Erythroblast (primary cell): ENCODE measurements at regions not wholly inside any gene's neighbourhood (a gene's known extent, or its start where the extent isn't known, plus 50 kb on each side); places are given as distances from the start of the nearest gene placed in this dataset.

Source experiments
- GATA1 ChIP-seq: IDR thresholded peaks from 2 replicates; pipeline ENCODE4 v1.6.1; 2011; ENCODE audit warnings: low read depth, mild to moderate bottlenecking, control low read depth, low read length, moderate library complexity
- POLR2A ChIP-seq: IDR thresholded peaks from 2 replicates; pipeline ENCODE4 v1.6.1; 2011; ENCODE audit warnings: mild to moderate bottlenecking, low read length

- TF ChIP-seq POLR2A (no peak), GATA1 (no peak)
These were observed 212.7 kb upstream of the PPP2R3A start for GRCh38 chr3:135752851-135753250.
